HG02623 (cell line): ENCODE measurements at regions not wholly inside any gene's neighbourhood (a gene's known extent, or its start where the extent isn't known, plus 50 kb on each side); places are given as distances from the start of the nearest gene placed in this dataset.
"Not testable (repeated sequence)": the region's sequence is repeated elsewhere in the genome, so short reads cannot be mapped to it uniquely, and the experiment has no call there.

ENCODE experiments used
- ATAC-seq: cut with Tn5 transposase; IDR thresholded peaks from one replicate; pipeline ENCODE4 v1.9.1; 2021; ENCODE audit warnings: moderate library complexity; ENCODE audit not compliant: unreplicated experiment

- ATAC-seq: no peak
These were observed 819.6 kb downstream of the RNF144A start for GRCh38 chr2:7736646-7737305.

- ATAC-seq: no peak
These were observed 821.4 kb downstream of the RNF144A start for GRCh38 chr2:7738596-7738995.

GRCh38 chr2:7740114-7740513, 822.9 kb downstream of the RNF144A start:
- no peak for ATAC-seq

- no peak for ATAC-seq
These were observed 825.1 kb downstream of the RNF144A start for GRCh38 chr2:7742301-7742700.

- ATAC-seq: no peak
These were observed 827.6 kb downstream of the RNF144A start for GRCh38 chr2:7744827-7745226.

GRCh38 chr2:7745369-7745768, 828.2 kb downstream of the RNF144A start:
- no peak for ATAC-seq

GRCh38 chr2:7748717-7749415, 831.7 kb downstream of the RNF144A start:
- ATAC-seq: no peak

- ATAC-seq: no peak
These were observed 832.8 kb downstream of the RNF144A start for GRCh38 chr2:7749895-7750559.

GRCh38 chr2:7752291-7752690, 835.1 kb downstream of the RNF144A start:
- no peak for ATAC-seq

- ATAC-seq: no peak
These were observed 836.6 kb downstream of the RNF144A start for GRCh38 chr2:7753777-7754176.

- ATAC-seq: no peak
These were observed 838.7 kb downstream of the RNF144A start for GRCh38 chr2:7755879-7756278.

GRCh38 chr2:7758073-7758759, 841.0 kb downstream of the RNF144A start:
- ATAC-seq: peak; percentile 55

- ATAC-seq: no peak
These were observed 842.7 kb downstream of the RNF144A start for GRCh38 chr2:7759898-7760297.

GRCh38 chr2:7763418-7763817, 846.2 kb downstream of the RNF144A start:
- ATAC-seq: not testable (repeated sequence)

- ATAC-seq: no peak
These were observed 848.0 kb downstream of the RNF144A start for GRCh38 chr2:7765236-7765635.

GRCh38 chr2:7766088-7766722, 849.0 kb downstream of the RNF144A start:
- ATAC-seq: no peak

GRCh38 chr2:7766978-7767565, 849.9 kb downstream of the RNF144A start:
- no peak for ATAC-seq

GRCh38 chr2:7767902-7768301, 850.7 kb downstream of the RNF144A start:
- no peak for ATAC-seq

GRCh38 chr2:7771781-7772180, 854.6 kb downstream of the RNF144A start:
- no peak for ATAC-seq
